ENCODE measurements at regions not wholly inside any gene's neighbourhood (a gene's known extent, or its start where the extent isn't known, plus 50 kb on each side); places are given as distances from the start of the nearest gene placed in this dataset.

- no peak for DNase-seq (ENCODE audit: low read depth)
Measured at GRCh38 chr16:35733278-35733965, 2274.0 kb downstream of the TP53TG3F start.

GRCh38 chr16:35733971-35734702 is 2274.7 kb downstream of the TP53TG3F start:
- no peak for DNase-seq (ENCODE audit: low read depth)

GRCh38 chr16:35734728-35735402 is 2275.5 kb downstream of the TP53TG3F start:
- no peak for DNase-seq (ENCODE audit: low read depth)

GRCh38 chr16:35735403-35736251 is 2276.2 kb downstream of the TP53TG3F start:
- no peak for DNase-seq (ENCODE audit: low read depth)

DNA sequence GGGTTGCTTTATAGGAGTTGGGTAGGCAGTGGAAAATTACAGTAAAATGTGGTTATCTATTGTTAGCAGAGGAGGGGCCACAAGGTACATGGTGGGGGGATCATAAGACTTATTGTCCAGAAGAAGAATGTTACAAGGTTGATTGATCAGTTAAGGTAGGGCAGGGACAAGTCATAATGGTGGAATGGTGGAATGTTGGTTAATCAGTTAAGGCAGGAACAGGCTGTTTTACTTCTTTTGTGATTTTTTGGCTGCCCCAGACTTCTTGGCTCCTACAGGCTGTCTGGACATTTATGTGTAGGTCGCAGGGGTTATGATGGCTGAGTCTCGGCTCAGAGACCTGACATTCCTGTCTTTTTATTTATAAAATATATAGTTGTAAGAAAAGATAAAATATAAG is 2277.1 kb downstream of the TP53TG3F start:
- no peak for DNase-seq (ENCODE audit: low read depth)

DNA sequence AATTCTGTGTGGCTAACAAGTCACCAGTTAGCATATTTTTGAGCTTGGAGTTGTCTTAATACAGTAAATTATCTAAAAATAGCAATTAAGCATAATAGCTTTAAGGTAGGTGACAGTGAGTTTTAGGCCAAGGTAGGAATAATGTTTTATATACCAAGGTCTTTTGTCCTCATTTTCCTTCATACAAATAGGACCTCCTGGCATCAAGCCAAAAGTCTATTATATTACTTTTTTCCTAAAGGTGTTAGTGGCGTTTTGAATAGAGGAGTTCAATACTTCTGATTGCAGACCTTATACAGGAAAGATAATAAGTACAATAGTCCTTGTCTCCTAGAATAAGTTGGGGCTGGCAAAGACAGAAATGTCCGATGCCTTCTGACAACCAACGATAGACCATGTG is 2277.7 kb downstream of the TP53TG3F start:
- DNase-seq (ENCODE audit: low read depth), result no peak

- DNase-seq (ENCODE audit: low read depth), result no peak
Measured at GRCh38 chr16:35741546-35741945, 2282.1 kb downstream of the TP53TG3F start.

DNA sequence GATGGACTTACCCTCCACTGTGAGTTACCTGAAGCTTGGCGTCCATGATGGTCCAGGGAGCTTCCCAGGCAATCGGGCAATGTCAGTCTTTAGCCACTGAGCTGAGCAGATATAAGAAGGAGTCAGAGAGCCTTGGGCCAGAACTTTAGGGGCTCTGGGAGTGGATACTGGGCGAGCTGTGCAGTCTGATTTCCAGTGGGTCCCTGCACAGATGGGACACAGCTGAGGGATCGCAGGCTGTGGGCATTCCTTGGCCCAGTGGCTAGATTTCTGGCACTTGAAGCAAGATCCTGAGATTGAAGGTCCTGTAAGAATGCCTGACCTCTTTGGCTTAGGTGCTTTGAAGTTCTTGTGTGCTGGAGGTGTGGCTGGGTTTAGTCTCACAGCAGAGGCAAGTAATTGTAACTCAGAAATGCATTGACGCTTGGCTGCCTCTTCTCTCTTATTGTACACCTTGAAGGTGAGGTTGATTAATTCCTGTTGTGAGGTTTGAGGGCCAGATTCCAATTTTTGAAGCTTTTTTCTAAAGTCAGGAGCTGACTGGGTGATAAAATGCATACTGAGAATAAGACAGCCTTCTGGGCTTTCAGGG is 2283.8 kb downstream of the TP53TG3F start:
- DNase-seq (ENCODE audit: low read depth), result no peak

GRCh38 chr16:35744084-35744483 is 2284.7 kb downstream of the TP53TG3F start:
- no peak for DNase-seq (ENCODE audit: low read depth)

DNA sequence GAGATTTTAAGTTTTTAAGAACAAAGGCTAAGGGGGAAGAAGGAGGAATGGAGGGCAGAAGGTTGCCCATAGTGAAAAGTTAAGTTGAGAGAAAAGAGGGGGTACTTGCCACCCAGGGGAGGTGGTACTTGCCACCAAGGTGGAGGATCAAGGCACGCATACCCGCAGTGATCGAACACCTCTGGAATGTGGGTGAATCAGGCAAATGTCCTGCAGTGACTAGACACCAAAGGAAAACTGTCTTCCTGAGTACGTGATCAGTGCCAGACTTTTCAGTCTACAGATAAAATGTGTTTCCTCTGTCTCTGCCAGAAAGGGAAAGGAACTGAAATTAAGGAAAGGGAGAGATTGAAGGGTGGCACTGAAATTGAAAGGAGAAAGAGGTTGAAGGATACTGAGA is 2285.3 kb downstream of the TP53TG3F start:
- DNase-seq (ENCODE audit: low read depth), result no peak

DNA sequence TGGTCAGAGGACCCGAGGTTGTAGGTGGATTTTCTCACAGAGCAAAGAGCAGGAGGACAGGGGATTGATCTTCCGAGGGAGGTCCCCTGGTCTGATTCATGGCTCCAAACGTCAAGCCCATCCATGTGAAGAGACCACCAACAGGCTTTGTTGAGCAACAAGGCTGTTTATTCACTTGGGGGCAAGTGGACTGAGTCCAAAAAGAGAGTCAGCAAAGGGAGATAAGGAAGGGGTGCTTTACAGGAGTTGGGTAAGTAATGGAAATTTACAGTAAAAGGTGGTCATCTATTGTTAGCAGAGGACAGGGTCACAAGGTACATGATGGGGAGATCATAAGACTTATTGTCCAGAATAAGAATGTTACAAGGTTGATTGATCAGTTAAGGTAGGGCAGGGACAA is 2285.8 kb downstream of the TP53TG3F start:
- no peak for DNase-seq (ENCODE audit: low read depth)

- DNase-seq (ENCODE audit: low read depth), result no peak
Measured at GRCh38 chr16:35745821-35746248, 2286.4 kb downstream of the TP53TG3F start.

- no peak for DNase-seq (ENCODE audit: low read depth)
Measured at GRCh38 chr16:35746281-35746962, 2287.0 kb downstream of the TP53TG3F start.

GRCh38 chr16:35746963-35747657 is 2287.7 kb downstream of the TP53TG3F start:
- DNase-seq (ENCODE audit: low read depth), result no peak

DNA sequence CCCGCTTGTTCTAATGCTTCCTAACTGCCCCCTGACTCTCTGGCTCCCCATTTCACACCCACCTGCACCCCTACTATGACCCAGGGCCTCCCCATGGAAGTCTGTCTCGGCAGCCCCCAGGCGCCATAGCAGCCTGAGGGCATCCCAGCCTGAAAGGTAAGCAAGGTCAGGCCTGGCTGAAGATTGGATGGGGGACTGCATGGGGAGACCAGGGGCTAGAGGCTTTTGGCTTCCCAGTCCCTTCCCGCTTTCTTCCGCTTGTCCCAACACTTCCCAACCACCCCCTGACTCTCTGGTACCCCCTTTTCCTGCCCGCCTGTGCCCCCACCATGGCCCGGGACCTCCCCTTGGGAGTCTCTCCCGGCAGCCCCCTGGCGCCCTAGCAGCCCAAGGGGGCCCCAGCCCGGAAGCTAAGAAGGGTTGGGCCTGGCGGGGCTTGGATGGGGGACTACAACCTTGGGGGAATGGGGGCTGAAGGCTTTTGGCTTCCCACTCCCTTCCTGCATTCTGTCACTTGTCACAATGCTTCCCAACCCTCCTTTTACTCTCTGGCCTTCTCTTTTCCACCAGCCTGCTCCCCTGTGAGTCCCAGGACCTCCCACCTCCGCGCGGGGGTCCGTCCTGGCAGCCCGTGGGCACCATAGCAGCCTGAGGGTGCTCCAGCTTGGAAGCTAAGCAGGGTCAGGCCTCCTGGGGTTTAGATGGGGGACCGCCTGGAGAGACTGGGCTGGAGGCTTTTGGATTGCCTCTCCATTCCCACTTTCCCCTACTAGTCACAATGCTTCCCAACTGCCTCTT is 2288.4 kb downstream of the TP53TG3F start:
- no peak for DNase-seq (ENCODE audit: low read depth)

- DNase-seq (ENCODE audit: low read depth), result no peak
Measured at GRCh38 chr16:35748621-35749252, 2289.3 kb downstream of the TP53TG3F start.

DNA sequence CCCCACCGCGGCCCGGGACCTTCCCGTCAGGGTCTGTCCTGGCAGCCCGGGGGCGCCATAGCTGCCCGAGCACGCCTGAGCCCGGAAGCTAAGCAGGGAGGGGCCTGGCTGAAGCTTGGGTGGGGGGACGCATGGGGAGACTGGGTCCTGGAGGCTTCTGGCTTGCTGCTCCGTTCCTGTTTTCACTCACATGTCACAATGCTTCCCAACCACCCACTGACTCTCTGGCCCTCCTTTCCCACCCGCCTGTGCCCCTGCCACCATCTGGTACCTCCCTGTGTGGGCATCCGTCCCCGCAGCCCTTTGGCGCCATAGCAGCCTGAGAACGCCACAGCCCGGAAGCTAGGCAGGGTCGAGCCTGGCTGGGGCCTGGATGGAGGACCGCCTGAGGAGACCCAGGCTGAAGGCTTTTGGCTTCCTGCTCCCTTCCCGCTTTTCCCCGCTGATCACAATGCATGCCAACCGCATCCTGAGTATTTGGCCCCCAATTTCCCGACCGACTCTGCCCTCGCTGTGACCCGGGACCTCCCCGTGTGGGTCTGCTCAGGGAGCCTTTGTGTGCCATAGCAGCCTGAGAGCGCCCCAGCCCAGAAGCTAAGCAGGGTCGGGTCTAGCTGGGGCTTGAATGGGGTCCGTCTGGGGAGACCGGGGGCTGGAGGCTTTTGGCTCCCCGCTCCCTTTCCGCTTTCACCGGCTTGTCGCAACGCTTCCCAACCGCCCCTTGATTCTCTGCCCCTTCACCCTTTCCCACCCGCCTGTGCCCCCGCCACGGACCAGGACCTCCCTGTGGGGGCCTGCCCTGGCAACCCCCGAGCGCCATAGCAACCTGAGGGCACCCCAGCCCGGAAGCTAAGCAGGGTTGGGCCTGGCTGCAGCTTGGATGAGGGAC is 2290.1 kb downstream of the TP53TG3F start:
- DNase-seq (ENCODE audit: low read depth), result no peak

DNA sequence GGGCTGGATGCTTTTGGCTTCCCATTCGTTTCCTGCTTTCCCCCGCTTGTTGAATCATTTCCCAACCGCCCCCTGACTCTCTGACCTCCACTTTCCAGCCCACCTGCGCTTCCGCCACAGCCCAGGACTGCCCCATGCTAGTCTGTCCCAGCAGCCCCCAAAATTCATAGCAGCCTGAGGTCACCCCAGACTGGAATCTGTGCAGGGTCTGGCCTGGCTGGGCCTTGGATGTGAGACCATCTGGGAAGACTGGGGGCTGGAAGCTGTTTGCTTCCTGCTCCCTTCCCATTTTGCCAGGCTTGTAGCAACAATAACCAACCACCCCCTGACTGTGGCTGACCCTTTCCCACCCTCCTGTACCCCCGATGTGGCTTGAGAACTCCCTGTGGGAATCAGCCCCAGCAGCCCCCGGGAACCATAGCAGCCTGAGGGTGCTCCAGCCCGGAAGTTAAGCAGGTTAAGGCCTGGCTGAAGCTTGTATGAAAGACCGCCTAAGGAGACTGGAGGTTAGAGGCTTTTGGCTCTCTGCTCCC is 2290.8 kb downstream of the TP53TG3F start:
- DNase-seq (ENCODE audit: low read depth), result no peak
